ENCODE measurements at regions not wholly inside any gene's neighbourhood (a gene's known extent, or its start where the extent isn't known, plus 50 kb on each side); places are given as distances from the start of the nearest gene placed in this dataset.

DNA sequence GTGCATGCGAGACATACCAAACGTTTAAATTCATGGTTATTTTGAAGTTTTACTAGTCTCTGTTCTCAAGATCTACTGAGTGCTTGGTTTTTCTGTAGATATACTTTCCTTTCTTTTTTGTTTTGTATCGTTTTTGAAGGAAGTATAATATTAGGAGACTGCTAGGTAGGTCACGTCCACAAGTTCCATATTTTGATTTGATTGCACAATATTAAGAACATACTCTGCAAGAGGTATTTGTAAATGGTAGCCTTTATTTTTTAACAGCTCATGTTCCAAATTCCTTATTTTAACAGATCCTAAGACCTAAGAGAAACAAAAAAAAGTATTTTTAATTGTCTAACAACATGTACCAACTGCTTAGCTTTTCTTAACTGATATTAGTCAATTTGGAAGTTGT is 156.7 kb downstream of the SERPINI1 start:
- DNase-seq: no peak

DNA sequence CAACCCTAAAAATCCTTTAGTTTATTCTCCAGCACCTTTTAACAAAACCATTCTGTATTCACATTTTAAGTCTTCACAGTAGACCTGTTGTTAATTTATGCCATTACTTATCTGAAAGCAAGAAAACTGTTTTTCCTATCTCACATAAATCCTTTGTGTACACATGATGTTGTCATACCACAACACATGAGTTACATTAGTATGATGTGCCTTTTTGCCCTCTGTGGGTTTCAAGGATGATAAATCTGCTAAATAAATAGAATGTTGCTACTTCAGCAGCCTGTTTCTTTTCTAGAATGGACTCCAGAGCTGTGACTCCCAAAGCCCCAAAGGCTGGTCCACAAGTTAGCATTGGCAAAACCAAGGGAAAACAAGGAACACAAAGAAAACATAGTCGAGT is 151.6 kb downstream of the SERPINI1 start:
- DNase-seq: no peak

DNA sequence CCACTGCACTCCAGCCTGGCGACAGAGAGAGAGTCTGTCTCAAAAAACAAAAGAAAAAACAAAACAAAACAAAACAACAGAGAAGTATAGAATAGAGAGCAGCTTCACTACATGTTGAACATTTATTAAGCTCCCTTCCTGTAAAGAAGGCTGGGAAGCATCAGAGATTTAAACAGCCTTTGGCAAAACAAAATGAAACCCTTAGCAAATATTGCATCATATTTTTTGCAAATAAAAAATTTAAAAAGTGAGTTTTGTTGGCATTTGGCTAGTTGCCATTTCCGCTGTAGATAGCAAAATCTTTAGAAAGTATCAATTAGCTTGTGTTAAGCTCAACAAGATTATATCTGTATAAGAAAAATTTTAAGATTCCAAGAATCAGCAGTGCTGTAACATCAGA is 151.2 kb downstream of the SERPINI1 start:
- DNase-seq: no peak

DNA sequence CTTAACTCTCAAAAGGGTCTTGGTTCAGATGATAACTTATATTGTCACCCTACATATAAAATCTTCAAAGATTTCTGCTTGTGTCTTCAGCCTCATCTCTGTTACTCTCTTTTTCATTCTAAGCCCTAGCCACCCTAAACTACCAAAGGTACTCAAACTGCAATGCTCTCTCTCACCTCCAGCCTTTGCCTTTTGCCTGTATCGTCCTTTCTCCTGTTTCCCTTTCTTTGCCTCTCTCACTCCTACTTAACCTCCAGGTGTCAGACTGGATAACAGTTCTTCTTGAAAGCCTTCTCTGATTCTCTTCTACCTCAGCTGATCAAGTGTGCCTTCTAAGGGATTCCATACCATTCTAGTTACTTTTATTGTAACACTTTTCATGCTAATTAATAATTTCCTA is 149.8 kb downstream of the SERPINI1 start:
- DNase-seq: no peak

- DNase-seq: no peak
Observed at GRCh38 chr3:167884481-167884880, 149.0 kb downstream of the SERPINI1 start.

DNA sequence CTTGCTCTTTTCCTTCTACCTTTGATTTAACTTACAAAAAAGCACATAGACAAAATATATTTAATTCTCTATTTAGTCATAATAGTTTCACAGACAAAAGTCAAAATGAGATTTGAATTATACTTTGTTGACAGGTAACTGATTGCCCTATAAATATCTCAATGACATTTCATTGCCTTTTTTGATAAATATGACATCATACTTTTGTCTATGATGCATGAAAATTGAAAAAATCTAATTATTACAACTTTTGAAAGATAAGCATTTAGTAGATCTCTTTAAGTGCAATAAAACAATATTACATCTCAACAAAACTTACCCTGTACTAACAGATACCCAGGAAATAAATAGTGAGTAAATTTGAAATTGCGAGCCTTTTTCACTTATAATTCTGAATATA is 147.9 kb downstream of the SERPINI1 start:
- no peak for DNase-seq

- peak in 1 of 2 donors; percentile 46 for DNase-seq
Observed at GRCh38 chr3:167882057-167882667, 146.6 kb downstream of the SERPINI1 start.

DNA sequence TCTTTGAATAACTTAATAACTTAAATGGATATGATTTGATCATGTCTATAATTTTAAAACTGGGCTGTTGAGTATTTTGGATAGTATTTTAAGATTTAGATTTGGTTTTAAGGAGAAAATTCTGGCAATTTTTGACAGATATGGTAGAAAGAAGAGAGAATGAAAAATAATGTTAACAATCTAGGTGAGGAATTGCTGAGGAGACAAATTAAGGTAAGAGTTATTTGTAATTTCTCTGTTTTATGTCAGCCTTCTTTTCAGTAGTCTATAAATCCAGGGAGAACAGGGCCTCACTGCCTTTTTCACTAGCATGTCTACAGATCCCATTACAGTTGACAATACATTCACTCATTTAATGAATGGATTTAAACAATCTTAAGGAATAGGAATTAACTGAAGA is 144.7 kb downstream of the SERPINI1 start:
- no peak for DNase-seq

DNA sequence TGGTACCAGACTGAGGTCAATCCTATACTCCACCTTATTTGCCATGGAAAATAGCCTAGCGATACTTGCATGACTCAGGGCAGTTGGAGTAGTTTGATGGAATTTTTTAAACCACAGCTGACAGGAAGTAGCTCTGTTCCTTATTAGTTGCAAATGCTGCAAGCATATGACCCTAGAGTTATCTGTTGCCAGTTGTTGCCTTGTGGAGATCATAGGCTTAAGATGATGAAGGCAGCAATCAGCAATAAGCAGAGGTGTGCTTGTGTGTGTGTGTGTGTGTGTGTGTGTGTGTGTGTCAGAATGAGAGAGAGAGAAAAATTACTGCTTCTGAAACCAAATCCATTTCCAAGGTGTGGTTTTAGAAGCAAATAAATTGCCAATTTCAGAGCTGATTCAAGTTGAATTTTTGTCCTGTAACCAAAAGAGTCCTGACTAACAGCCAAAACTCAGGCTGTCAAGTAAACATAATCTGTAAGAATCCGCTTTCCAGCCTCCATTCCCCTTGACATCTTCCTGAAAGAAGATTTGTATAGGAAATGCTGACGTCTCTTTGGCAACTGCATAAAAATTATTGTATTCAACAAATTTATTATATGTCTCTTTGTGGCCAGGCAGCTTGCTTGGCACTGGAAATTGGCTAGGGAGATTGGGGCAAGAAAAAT is 141.2 kb downstream of the SERPINI1 start:
- DNase-seq: no peak
